Esophagus (tissue), 2 donors: ENCODE measurements at regions not wholly inside any gene's neighbourhood (a gene's known extent, or its start where the extent isn't known, plus 50 kb on each side); places are given as distances from the start of the nearest gene placed in this dataset.

Experiments
- H3K27ac ChIP-seq, 2 donors: one replicate each; pipeline ENCODE4 v1.5.1; 2013; ENCODE audit warnings: low read depth in 2 of 2, mild to moderate bottlenecking in 2 of 2, inconsistent platforms in 1 of 2, low read length in 1 of 2, moderate library complexity in 1 of 2
- H3K27me3 ChIP-seq, 2 donors: one replicate each; pipeline ENCODE4 v1.6.1; 2013; ENCODE audit warnings: low read length in 2 of 2, control low read depth in 1 of 2, mild to moderate bottlenecking in 1 of 2; ENCODE audit not compliant: insufficient read depth in 2 of 2, control insufficient read depth in 1 of 2
- H3K36me3 ChIP-seq, 2 donors: one replicate each; pipeline ENCODE4 v1.6.1; 2013; ENCODE audit warnings: low read length in 1 of 2; ENCODE audit not compliant: control insufficient read depth in 2 of 2, insufficient read depth in 2 of 2
- H3K4me1 ChIP-seq, 2 donors: one replicate each; pipeline ENCODE4 v1.6.1; 2013; ENCODE audit warnings: low read length in 1 of 2; ENCODE audit not compliant: control insufficient read depth in 2 of 2, insufficient read depth in 2 of 2
- H3K4me3 ChIP-seq, 2 donors: one replicate each; pipeline ENCODE4 v1.5.1; 2013; ENCODE audit warnings: low read length in 2 of 2, mild to moderate bottlenecking in 2 of 2, low read depth in 1 of 2, moderate library complexity in 1 of 2
- H3K9me3 ChIP-seq, 2 donors: one replicate each; pipeline ENCODE4 v1.6.1; 2013; ENCODE audit warnings: mild to moderate bottlenecking in 2 of 2, low read depth in 1 of 2, low read length in 1 of 2, moderate library complexity in 1 of 2; ENCODE audit not compliant: control insufficient read depth in 2 of 2, insufficient read depth in 1 of 2
- WGBS, 2 donors: extraction: QIAGEN DNeasy Blood & Tissue Kit; methylation state at CpG; one replicate each; pipeline ENCODE4 v1.1.7; 2013; 5-methylcytosine and 5-hydroxymethylcytosine counted together
- donor health status: healthy with polysubstance abuse.
- donor health status: Bipolar disorder and iron deficiency.

DNA sequence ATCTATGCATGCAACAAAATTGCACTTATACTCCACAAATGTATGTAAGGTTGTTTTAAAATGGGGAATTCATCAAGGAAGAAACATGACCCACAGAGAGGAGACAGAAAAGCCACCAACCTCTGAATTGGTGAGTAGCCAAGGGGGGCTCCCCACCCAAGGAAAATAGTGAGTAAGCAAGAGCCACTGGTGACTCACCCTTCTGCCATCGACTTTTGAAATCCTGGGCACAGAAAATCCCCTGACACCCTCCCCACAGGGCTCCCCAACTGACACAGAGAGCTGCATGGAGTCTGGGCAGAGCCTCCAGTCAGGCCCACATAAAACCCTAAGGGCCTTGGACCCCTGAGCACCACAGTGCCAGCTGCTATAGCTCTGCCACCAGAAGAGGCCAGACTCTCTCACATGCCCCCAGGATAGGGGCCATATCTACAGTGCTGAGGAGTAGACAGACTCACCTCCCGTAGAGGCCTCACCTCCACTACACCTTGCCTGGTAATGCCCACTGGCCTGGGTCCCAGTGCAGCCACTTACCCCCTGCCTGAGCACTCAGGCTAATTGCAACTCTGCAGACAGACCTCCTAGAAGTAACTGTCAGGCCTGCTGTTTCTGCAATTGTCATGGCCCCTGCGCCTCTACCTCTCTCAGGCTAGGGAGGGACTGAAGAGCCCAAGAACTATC, 244.7 kb upstream of the WSB1 start:
- no peaks in the 10 kb centered on the region for H3K4me1 ChIP-seq
- H3K4me3 ChIP-seq, result no peak overlapping the region
- H3K27me3 ChIP-seq, result no peaks in the 10 kb centered on the region
- peaks cover 3 to 4% of the 10 kb centered on the region in 2 donors for H3K9me3 ChIP-seq
- H3K36me3 ChIP-seq, result no peaks in the 10 kb centered on the region
- 50 to 51% methylated on average over 3 of the region's 3 CpGs for WGBS, 2 donors
- no peak overlapping the region for H3K27ac ChIP-seq

DNA sequence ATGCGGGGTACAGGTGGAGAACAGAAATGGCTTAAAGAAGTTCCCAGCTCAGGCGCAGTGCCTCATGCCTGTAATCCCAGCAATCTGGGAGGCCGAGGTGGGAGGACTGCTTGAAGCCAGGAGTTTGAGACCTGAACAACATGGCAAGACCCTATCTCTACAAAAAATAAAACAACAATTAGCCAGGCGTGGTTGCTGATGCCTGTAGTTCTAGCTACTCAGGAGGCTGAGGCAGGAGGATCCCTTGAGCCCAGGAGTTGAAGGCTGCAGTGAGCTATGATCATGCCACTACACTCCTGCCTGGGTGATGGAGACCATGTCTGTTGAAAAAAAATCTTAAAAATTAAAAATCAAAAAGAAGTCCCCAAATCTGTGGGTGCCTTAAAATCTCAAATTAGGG, 228.3 kb upstream of the WSB1 start:
- H3K9me3 ChIP-seq, result no peaks in the 10 kb centered on the region
- no peaks in the 10 kb centered on the region for H3K36me3 ChIP-seq
- no peak overlapping the region for H3K4me3 ChIP-seq
- H3K4me1 ChIP-seq, result no peaks in the 10 kb centered on the region
- H3K27me3 ChIP-seq, result no peaks in the 10 kb centered on the region
- 64 to 67% methylated on average over 4 of the region's 4 CpGs for WGBS, 2 donors
- no peak overlapping the region for H3K27ac ChIP-seq

DNA sequence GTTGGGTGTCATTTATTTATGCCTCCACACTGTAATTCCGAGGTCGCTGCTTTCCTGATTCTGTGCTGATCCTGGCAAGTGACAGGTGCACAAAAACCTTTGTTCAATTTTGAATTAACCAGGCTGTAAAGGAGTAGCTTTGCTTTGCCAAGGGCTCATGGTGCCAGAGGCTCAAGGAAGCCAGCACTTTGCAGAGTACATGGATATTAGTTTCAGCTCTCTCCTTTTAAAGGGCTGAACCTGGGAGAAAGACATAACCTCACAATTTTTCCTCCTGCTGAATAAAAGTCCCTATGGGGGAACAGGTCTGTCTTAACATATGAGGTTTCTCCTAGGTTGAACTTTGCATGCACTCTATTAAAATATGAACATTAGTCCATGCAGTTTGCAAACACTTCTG, 227.6 kb upstream of the WSB1 start:
- Histone ChIP-seq H3K36me3 (no peaks in the 10 kb centered on the region), H3K4me1 (no peaks in the 10 kb centered on the region), H3K4me3 (no peak overlapping the region), H3K9me3 (no peaks in the 10 kb centered on the region), H3K27me3 (no peaks in the 10 kb centered on the region), H3K27ac (no peak overlapping the region)
- 43 to 51% methylated on average over 2 of the region's 2 CpGs for WGBS, 2 donors

DNA sequence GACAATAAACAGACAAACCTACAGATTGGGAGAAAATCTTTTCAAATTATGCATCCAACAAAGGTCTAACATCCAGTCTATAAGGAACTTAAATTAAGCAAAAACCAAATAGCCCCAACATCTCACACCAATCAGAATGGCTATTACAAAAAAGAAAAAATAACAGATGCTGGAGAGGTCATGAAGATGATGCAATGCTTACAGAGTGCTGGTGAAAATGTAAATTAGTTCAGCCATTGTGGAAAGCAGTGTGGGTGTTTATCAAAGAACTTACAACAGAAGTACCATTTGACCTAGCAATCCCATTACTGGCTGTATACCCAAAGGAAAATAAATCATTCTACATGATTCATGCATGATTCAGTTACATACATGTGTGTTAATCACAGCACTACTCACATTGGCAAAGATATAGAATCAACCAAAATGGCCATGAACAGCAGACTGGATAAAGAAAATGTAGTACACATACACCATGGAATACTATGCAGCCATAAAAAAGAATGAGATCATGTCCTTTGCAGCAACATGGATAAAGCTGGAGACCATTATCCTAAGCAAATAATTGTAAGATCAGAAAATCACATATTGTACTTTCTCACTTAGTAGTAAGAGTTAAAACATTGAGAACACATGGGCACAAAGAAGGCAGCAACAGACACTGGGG, 223.9 kb upstream of the WSB1 start:
- Histone ChIP-seq H3K9me3 (no peaks in the 10 kb centered on the region), H3K27ac (no peak overlapping the region), H3K27me3 (no peaks in the 10 kb centered on the region), H3K36me3 (no peaks in the 10 kb centered on the region), H3K4me3 (no peak overlapping the region), H3K4me1 (no peaks in the 10 kb centered on the region)

DNA sequence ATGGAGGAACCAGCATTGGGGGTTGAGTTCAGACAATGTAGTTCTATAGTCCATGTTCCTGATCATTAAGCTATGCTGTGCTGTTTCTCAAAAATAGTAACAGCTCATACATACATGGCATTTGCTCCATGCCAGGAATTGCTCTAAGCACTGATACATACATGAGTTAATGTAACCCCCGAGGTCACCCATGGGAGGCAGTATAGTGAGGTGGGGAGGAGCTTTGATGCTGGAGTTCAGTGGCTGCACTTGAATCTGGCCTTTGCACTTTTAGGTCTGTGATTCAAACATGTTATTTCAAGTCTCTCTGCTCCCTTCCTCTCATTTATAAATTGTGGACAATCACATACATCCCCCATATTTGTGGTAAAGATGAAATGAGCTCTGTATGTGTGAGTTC, 223.1 kb upstream of the WSB1 start:
- 52 to 68% methylated on average over 1 of the region's 1 CpG for WGBS, 2 donors
- H3K9me3 ChIP-seq, result peaks cover 0 to 3% of the 10 kb centered on the region in 2 donors
- H3K4me3 ChIP-seq, result no peak overlapping the region
- no peak overlapping the region for H3K27ac ChIP-seq
- H3K27me3 ChIP-seq, result no peaks in the 10 kb centered on the region
- no peaks in the 10 kb centered on the region for H3K4me1 ChIP-seq
- H3K36me3 ChIP-seq, result no peaks in the 10 kb centered on the region

DNA sequence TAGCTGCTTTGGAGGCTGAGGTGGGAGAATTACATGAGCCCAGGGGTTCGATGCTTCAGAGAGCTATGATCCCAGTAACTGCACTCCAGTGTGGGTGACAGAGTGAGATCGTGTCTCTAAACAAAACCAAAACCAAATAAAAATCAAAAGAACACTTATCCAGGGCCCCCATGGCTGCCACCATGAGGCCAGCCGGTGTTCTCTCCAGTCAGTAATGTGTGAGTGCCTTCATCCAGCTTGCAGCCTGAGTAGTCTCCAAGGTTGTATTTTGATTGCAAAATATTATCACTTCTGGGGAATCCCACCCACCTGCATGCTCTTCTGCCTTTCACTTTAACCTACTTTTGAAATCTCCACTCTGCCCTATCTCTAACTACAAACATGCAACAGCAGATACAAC, 221.0 kb upstream of the WSB1 start:
- Histone ChIP-seq H3K9me3 (peaks cover 0 to 3% of the 10 kb centered on the region in 2 donors), H3K27me3 (no peaks in the 10 kb centered on the region), H3K4me3 (no peak overlapping the region), H3K36me3 (no peaks in the 10 kb centered on the region), H3K27ac (no peak overlapping the region), H3K4me1 (no peaks in the 10 kb centered on the region)
- 39 to 45% methylated on average over 3 of the region's 3 CpGs for WGBS, 2 donors

- H3K27me3 ChIP-seq, result no peaks in the 10 kb centered on the region
- H3K36me3 ChIP-seq, result no peaks in the 10 kb centered on the region
- H3K27ac ChIP-seq, result no peak overlapping the region
- no peaks in the 10 kb centered on the region for H3K4me1 ChIP-seq
- no peak overlapping the region for H3K4me3 ChIP-seq
- H3K9me3 ChIP-seq, result peaks cover 0 to 3% of the 10 kb centered on the region in 2 donors
These were observed 217.1 kb upstream of the WSB1 start for GRCh38 chr17:27076814-27077213.

DNA sequence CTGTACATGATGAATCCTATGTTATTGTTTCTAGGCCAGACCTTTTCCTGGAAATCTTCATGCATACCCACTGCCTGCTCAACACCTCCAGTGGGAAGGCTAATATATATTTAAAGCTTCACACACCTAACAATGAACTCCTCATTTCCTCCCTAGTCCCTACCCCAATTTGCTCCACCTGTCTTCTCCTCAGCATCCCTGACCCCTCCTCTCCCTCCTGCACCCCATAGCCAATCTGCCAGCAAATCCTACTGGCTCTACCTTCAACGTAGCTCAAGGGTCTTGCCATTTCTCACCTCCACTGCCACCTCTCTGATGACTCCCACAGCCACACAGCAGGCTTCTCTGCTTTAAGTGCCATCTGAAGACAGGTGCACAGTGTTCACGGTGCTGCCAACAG, 215.6 kb upstream of the WSB1 start:
- WGBS, 2 donors, result 33 to 45% methylated on average over 2 of the region's 2 CpGs
- H3K4me1 ChIP-seq, result no peaks in the 10 kb centered on the region
- H3K27me3 ChIP-seq, result no peaks in the 10 kb centered on the region
- no peak overlapping the region for H3K4me3 ChIP-seq
- H3K9me3 ChIP-seq, result peaks cover 4 to 6% of the 10 kb centered on the region in 2 donors
- no peak overlapping the region for H3K27ac ChIP-seq
- no peaks in the 10 kb centered on the region for H3K36me3 ChIP-seq

GRCh38 chr17:27079660-27080059, 214.3 kb upstream of the WSB1 start:
- H3K9me3 ChIP-seq, result peaks cover 4 to 12% of the 10 kb centered on the region in 2 donors
- 51 to 55% methylated on average over 7 of the region's 7 CpGs for WGBS, 2 donors
- H3K27me3 ChIP-seq, result no peaks in the 10 kb centered on the region
- H3K27ac ChIP-seq, result no peak overlapping the region
- H3K4me3 ChIP-seq, result no peak overlapping the region
- H3K36me3 ChIP-seq, result no peaks in the 10 kb centered on the region
- H3K4me1 ChIP-seq, result no peaks in the 10 kb centered on the region

DNA sequence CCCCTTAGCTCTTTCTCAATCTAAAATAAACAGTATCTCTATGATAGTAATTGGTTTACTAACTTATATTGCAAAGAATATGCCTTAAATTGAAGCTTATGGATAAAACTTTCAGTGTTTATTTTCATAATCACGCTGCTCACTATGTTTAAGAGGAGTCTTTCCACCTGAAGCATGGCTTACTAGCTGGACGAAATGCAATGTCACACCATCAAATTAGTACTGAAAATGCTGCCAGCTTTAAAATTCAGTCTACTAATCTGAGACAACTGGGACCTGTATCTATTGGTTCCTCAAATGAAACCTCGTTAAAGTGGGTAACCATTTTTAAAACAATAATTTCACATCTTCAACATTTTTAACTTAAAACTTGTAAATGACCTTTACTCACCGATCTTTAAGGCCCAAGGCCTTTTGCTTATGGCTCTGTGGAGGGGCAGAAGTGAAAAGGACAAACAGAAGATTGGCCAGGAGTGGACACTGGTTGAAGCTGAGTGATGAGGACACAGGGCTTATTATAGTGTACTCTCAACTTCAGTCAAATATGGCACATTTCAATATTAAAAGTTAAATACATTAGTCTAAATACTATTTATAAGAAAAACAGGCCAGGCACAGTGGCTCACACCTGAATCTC, 212.8 kb upstream of the WSB1 start:
- no peaks in the 10 kb centered on the region for H3K36me3 ChIP-seq
- no peaks in the 10 kb centered on the region for H3K4me1 ChIP-seq
- H3K9me3 ChIP-seq, result peaks cover 4 to 9% of the 10 kb centered on the region in 2 donors
- no peaks in the 10 kb centered on the region for H3K27me3 ChIP-seq
- H3K27ac ChIP-seq, result no peak overlapping the region
- H3K4me3 ChIP-seq, result no peak overlapping the region
- WGBS, 2 donors, result 64 to 65% methylated on average over 4 of the region's 4 CpGs
